HEK293 (cell line): ENCODE measurements at regions not wholly inside any gene's neighbourhood (a gene's known extent, or its start where the extent isn't known, plus 50 kb on each side); places are given as distances from the start of the nearest gene placed in this dataset.

Experiments used
- CTCF ChIA-PET: fragments of 350-600 bp; formaldehyde crosslinking; extraction: SDS; loops from one replicate; lab custom pipeline; 2021; ENCODE audit warnings: antibody characterized with exemption; lab: Yijun Ruan, JAX
- POLR2A ChIA-PET: fragments of 300-600 bp; formaldehyde crosslinking; extraction: SDS; loops from one replicate; lab custom pipeline; 2020; ENCODE audit warnings: antibody characterized with exemption, inconsistent platforms; lab: Yijun Ruan, JAX
- H3K27ac ChIP-seq: fragments of 200-500 bp; sonication (Bioruptor generic); 2 replicates; pipeline ENCODE4 v1.5.1; 2014; ENCODE audit warnings: low read depth, low read length, control low read depth, inconsistent platforms; ENCODE audit errors: extremely low read depth
- H3K36me3 ChIP-seq, 2 experiments: fragments of 200-500 bp in 1 of 2; sonication (Bioruptor generic) in 1 of 2; 1 replicate in 1 of 2; 2 replicates in 1 of 2; pipeline ENCODE4 v1.5.1; 2014 to 2017; ENCODE audit warnings: inconsistent platforms in 2 of 2, low read length in 2 of 2; ENCODE audit not compliant: control insufficient read depth in 2 of 2, insufficient read depth in 1 of 2
- H3K4me1 ChIP-seq: fragments of 200-500 bp; sonication (Bioruptor generic); 2 replicates; pipeline ENCODE4 v1.5.1; 2014; ENCODE audit warnings: mild to moderate bottlenecking, low read length, inconsistent platforms; ENCODE audit not compliant: control insufficient read depth, insufficient read depth
- H3K4me3 ChIP-seq: 2 replicates; pipeline ENCODE4 v1.5.1; 2011; ENCODE audit warnings: low read depth, mild to moderate bottlenecking, control low read depth, low read length, moderate library complexity
- H3K9me3 ChIP-seq: fragments of 200-500 bp; sonication (Bioruptor generic); 2 replicates; pipeline ENCODE4 v1.5.1; 2014; ENCODE audit warnings: low read depth, low read length, inconsistent platforms; ENCODE audit not compliant: control insufficient read depth, insufficient read depth
- EGR2 ChIP-seq: fragments of 450-650 bp; formaldehyde crosslinking; IDR thresholded peaks from 2 replicates; pipeline ENCODE4 v1.5.1; 2016; ENCODE audit warnings: low read depth, missing biosample characterization, missing genetic modification characterization
- MEIS1 ChIP-seq: sonication (generic); formaldehyde crosslinking; IDR thresholded peaks from 2 replicates; pipeline ENCODE4 v1.8.1; 2022; ENCODE audit warnings: missing genetic modification reagents, mild to moderate bottlenecking, borderline replicate concordance
- PRDM6 ChIP-seq: fragments of 450-650 bp; formaldehyde crosslinking; IDR thresholded peaks from 2 replicates; pipeline ENCODE4 v1.5.1; 2017; ENCODE audit warnings: missing biosample characterization, missing genetic modification characterization
- SP7 ChIP-seq: fragments of 450-650 bp; formaldehyde crosslinking; IDR thresholded peaks from 2 replicates; pipeline ENCODE4 v1.5.1; 2016; ENCODE audit warnings: missing biosample characterization, missing genetic modification characterization
- TSHZ1 ChIP-seq: fragments of 450-650 bp; formaldehyde crosslinking; IDR thresholded peaks from 2 replicates; pipeline ENCODE4 v1.5.1; 2016; ENCODE audit warnings: missing biosample characterization, missing genetic modification characterization, borderline replicate concordance
- ZFHX2 ChIP-seq: fragments of 450-650 bp; formaldehyde crosslinking; conservative IDR thresholded peaks from 2 replicates; pipeline ENCODE4 v1.5.1; 2016; ENCODE audit warnings: missing biosample characterization, missing genetic modification characterization
- ZFP3 ChIP-seq: fragments of 450-650 bp; formaldehyde crosslinking; IDR thresholded peaks from 2 replicates; pipeline ENCODE4 v1.5.1; 2016; ENCODE audit warnings: low read depth, missing biosample characterization, missing genetic modification characterization
- ZNF138 ChIP-seq: fragments of 450-650 bp; formaldehyde crosslinking; IDR thresholded peaks from 2 replicates; pipeline ENCODE4 v1.5.1; 2016; ENCODE audit warnings: missing biosample characterization, missing genetic modification characterization, borderline replicate concordance
- ZNF146 ChIP-seq: fragments of 450-650 bp; formaldehyde crosslinking; IDR thresholded peaks from 2 replicates; pipeline ENCODE4 v1.5.1; 2016; ENCODE audit warnings: missing biosample characterization, missing genetic modification characterization
- ZNF16 ChIP-seq: fragments of 450-650 bp; formaldehyde crosslinking; IDR thresholded peaks from 2 replicates; pipeline ENCODE4 v1.5.1; 2016; ENCODE audit warnings: low read depth, missing biosample characterization, missing genetic modification characterization
- ZNF23 ChIP-seq: fragments of 450-650 bp; formaldehyde crosslinking; IDR thresholded peaks from 2 replicates; pipeline ENCODE4 v1.5.1; 2016; ENCODE audit warnings: missing biosample characterization, missing genetic modification characterization, borderline replicate concordance
- ZNF341 ChIP-seq: fragments of 450-650 bp; formaldehyde crosslinking; IDR thresholded peaks from 2 replicates; pipeline ENCODE4; 2016; ENCODE audit warnings: low read depth, missing biosample characterization, missing genetic modification characterization
- ZNF394 ChIP-seq: fragments of 450-650 bp; formaldehyde crosslinking; IDR thresholded peaks from 2 replicates; pipeline ENCODE4 v1.5.1; 2016; ENCODE audit warnings: missing biosample characterization, missing genetic modification characterization, mild to moderate bottlenecking, moderate library complexity, borderline replicate concordance
- ZNF701 ChIP-seq: fragments of 450-650 bp; formaldehyde crosslinking; IDR thresholded peaks from 2 replicates; pipeline ENCODE4 v1.5.1; 2016; ENCODE audit warnings: missing biosample characterization, missing genetic modification characterization
- ZNF768 ChIP-seq: fragments of 450-650 bp; formaldehyde crosslinking; IDR thresholded peaks from 2 replicates; pipeline ENCODE4 v1.5.1; 2018; ENCODE audit warnings: missing biosample characterization, mild to moderate bottlenecking, missing genetic modification characterization
- ZNF776 ChIP-seq: fragments of 450-650 bp; formaldehyde crosslinking; IDR thresholded peaks from 2 replicates; pipeline ENCODE4 v1.5.0; 2017; ENCODE audit warnings: missing biosample characterization, missing genetic modification characterization, borderline replicate concordance
- ZNF777 ChIP-seq: fragments of 450-650 bp; formaldehyde crosslinking; IDR thresholded peaks from 2 replicates; pipeline ENCODE4 v1.5.1; 2017; ENCODE audit warnings: missing biosample characterization, missing genetic modification characterization, borderline replicate concordance
- ZSCAN4 ChIP-seq: fragments of 450-650 bp; formaldehyde crosslinking; IDR thresholded peaks from 2 replicates; pipeline ENCODE4 v1.5.1; 2017; ENCODE audit warnings: missing biosample characterization, missing genetic modification characterization

GRCh38 chr5:27402828-27403227 is 364.4 kb upstream of the CDH9 start:
- no peak overlapping the region for H3K4me3 ChIP-seq
- CTCF ChIA-PET = no interaction called here
- no peak overlapping the region for H3K27ac ChIP-seq
- H3K4me1 ChIP-seq = no peaks in the 10 kb centered on the region
- no peaks in the 10 kb centered on the region for H3K36me3 ChIP-seq
- POLR2A ChIA-PET = no interaction called here
- H3K9me3 ChIP-seq = no peaks in the 10 kb centered on the region
- no peak for TF ChIP-seq ZFHX2 (tag by site-specific recombination)
- no peak for TF ChIP-seq SP7 (tag by site-specific recombination)
- no peak for TF ChIP-seq ZNF777 (tag by site-specific recombination)
- TF ChIP-seq ZSCAN4 (tag by site-specific recombination) = no peak
- no peak for TF ChIP-seq EGR2
- no peak for TF ChIP-seq ZFP3 (tag by site-specific recombination)
- no peak for TF ChIP-seq MEIS1 (CRISPR knock-in tag)
- TF ChIP-seq ZNF341 = no peak
- TF ChIP-seq ZNF768 (tag by site-specific recombination) = no peak
- no peak for TF ChIP-seq ZNF146 (tag by site-specific recombination)
- TF ChIP-seq PRDM6 (tag by site-specific recombination) = no peak
- TF ChIP-seq ZNF701 (tag by site-specific recombination) = no peak
- TF ChIP-seq ZNF394 (tag by site-specific recombination) = no peak
- no peak for TF ChIP-seq TSHZ1
- TF ChIP-seq ZNF138 (tag by site-specific recombination) = no peak
- TF ChIP-seq, all 188 proteins: peak for 0

GRCh38 chr5:27396998-27397397 is 358.6 kb upstream of the CDH9 start:
- CTCF ChIA-PET = no interaction called here

GRCh38 chr5:27392716-27393115 is 354.3 kb upstream of the CDH9 start:
- POLR2A ChIA-PET = no interaction called here
- Histone ChIP-seq H3K4me3 (no peak overlapping the region), H3K36me3 (no peaks in the 10 kb centered on the region), H3K4me1 (no peaks in the 10 kb centered on the region), H3K9me3 (no peaks in the 10 kb centered on the region), H3K27ac (no peak overlapping the region)
- CTCF ChIA-PET = no interaction called here
- TF ChIP-seq ZNF16 (tag by site-specific recombination) (no peak), ZNF23 (no peak)
- TF ChIP-seq, all 188 proteins: peak for 0

More at GRCh38 chr5:27396998-27397397, 358.6 kb upstream of the CDH9 start:
- H3K4me3 ChIP-seq = no peak overlapping the region
- POLR2A ChIA-PET = no interaction called here
- no peak for TF ChIP-seq ZNF776 (tag by site-specific recombination)
- no peak overlapping the region for H3K27ac ChIP-seq
- H3K36me3 ChIP-seq = no peaks in the 10 kb centered on the region
- H3K4me1 ChIP-seq = no peaks in the 10 kb centered on the region
- no peaks in the 10 kb centered on the region for H3K9me3 ChIP-seq
